Tibial nerve (tissue), 4 donors: ENCODE measurements at regions not wholly inside any gene's neighbourhood (a gene's known extent, or its start where the extent isn't known, plus 50 kb on each side); places are given as distances from the start of the nearest gene placed in this dataset.

Source experiments
- DNase-seq, 2 donors: peaks; one replicate each; pipeline ENCODE4 v3.0.0-alpha.2; 2019; ENCODE audit warnings: low spot score in 2 of 2
- H3K27ac ChIP-seq, 4 donors: fragments of 200-600 bp; sonication (generic) in 3 of 4; one replicate each; pipeline ENCODE4 v1.5.1; 2017 to 2019; ENCODE audit warnings: mild to moderate bottlenecking in 1 of 4
- H3K27me3 ChIP-seq, 2 donors: fragments of 200-600 bp; sonication (generic) in 1 of 2; one replicate each; pipeline versions ENCODE4 v1.5.1 to v1.6.0; 2017 to 2019
- H3K36me3 ChIP-seq, 3 donors: fragments of 200-600 bp; sonication (generic); one replicate each; pipeline ENCODE4 v1.5.1; 2018 to 2019
- H3K4me1 ChIP-seq, 4 donors: fragments of 200-600 bp; sonication (generic) in 3 of 4; one replicate each; pipeline ENCODE4 v1.5.1; 2017 to 2019
- H3K4me3 ChIP-seq, 4 donors: fragments of 200-600 bp; sonication (generic) in 3 of 4; one replicate each; pipeline ENCODE4 v1.5.1; 2017 to 2019; ENCODE audit warnings: mild to moderate bottlenecking in 1 of 4, moderate library complexity in 1 of 4
- H3K9me3 ChIP-seq, 4 donors: fragments of 200-600 bp; sonication (generic) in 3 of 4; one replicate each; pipeline ENCODE4 v1.5.1; 2017 to 2019
- CTCF ChIP-seq, 5 experiments: fragments of 200-600 bp in 3 of 5; fragments of 450-650 bp in 2 of 5; sonication (generic) in 3 of 5; IDR thresholded peaks; one replicate each; pipeline ENCODE4 v1.5.1; 2016 to 2019; ENCODE audit warnings: antibody characterized with exemption in 5 of 5, mild to moderate bottlenecking in 3 of 5, moderate library complexity in 2 of 5
- EP300 ChIP-seq, 2 donors: sonication (generic); formaldehyde crosslinking; IDR thresholded peaks; one replicate each; pipeline ENCODE4 v1.6.1; 2017; ENCODE audit warnings: antibody characterized with exemption in 2 of 2, mild to moderate bottlenecking in 1 of 2
- POLR2A ChIP-seq, 2 donors: fragments of 450-650 bp; IDR thresholded peaks; one replicate each; pipeline ENCODE4 v1.6.1; 2017; ENCODE audit warnings: antibody characterized with exemption in 2 of 2, mild to moderate bottlenecking in 2 of 2, moderate library complexity in 2 of 2
- WGBS, 2 donors: methylation state at CpG; one replicate each; pipeline ENCODE4 v1.1.5; 2018; 5-methylcytosine and 5-hydroxymethylcytosine counted together

DNA sequence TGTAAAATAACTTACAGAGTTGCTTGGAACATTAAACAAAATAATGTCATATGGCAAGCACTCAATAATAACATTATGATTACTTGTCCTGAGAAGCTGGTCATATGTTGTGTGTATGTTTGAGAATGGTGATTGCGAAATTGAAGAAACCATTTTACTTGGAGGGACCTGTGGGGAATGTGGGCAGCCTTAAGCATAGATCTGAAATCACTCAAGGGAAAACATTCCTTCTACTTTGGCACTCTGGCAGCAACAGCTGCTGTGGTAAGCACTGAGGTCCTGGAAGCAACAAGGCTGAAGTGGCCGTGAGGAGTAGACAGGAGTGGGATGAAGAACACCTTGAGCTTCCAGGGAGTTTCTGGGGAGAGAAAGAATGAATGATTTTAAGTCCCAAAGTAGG is 165.4 kb upstream of the ADAMTS5 start:
- no peaks in the 10 kb centered on the region for H3K4me1 ChIP-seq
- TF ChIP-seq EP300 (IDR thresholded peaks at IDR 0.05) (no peak), POLR2A (IDR thresholded peaks at IDR 0.05) (no peak)
- no peaks in the 10 kb centered on the region for H3K36me3 ChIP-seq
- H3K27ac ChIP-seq, result no peak overlapping the region
- no peak overlapping the region for H3K4me3 ChIP-seq
- WGBS, 2 donors, result 61 to 74% methylated on average over 2 of the region's 2 CpGs
- no peak for DNase-seq
- H3K9me3 ChIP-seq, result no peaks in the 10 kb centered on the region
- H3K27me3 ChIP-seq, result no peaks in the 10 kb centered on the region

DNA sequence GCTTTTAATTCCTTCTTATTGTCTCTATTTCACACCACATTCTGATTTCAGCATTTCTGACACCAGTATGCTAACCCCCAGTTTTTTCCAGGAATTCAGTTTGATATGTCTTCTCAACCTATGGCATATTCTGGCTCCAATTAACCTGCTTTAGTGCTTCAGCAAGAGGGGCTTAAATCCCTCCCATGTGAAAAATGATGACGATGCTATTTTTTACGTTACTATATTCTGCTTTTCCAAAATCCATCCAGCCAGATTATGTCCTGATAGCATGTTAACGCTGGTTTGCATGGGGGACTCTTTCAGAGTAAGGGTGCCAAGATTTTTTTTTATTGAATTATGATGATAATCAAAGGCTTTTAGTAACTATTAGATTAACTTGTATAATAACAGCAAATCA is 163.3 kb upstream of the ADAMTS5 start:
- TF ChIP-seq CTCF (IDR thresholded peaks at IDR 0.05), result no peak
- TF ChIP-seq EP300 (IDR thresholded peaks at IDR 0.05), result no peak
- no peak for TF ChIP-seq POLR2A (IDR thresholded peaks at IDR 0.05)
- Histone ChIP-seq H3K4me3 (no peak overlapping the region), H3K9me3 (no peaks in the 10 kb centered on the region), H3K27me3 (no peaks in the 10 kb centered on the region), H3K36me3 (no peaks in the 10 kb centered on the region), H3K4me1 (no peaks in the 10 kb centered on the region), H3K27ac (no peak overlapping the region)
- WGBS, 2 donors, result 79 to 92% methylated on average over 3 of the region's 3 CpGs
- no peak for DNase-seq

DNA sequence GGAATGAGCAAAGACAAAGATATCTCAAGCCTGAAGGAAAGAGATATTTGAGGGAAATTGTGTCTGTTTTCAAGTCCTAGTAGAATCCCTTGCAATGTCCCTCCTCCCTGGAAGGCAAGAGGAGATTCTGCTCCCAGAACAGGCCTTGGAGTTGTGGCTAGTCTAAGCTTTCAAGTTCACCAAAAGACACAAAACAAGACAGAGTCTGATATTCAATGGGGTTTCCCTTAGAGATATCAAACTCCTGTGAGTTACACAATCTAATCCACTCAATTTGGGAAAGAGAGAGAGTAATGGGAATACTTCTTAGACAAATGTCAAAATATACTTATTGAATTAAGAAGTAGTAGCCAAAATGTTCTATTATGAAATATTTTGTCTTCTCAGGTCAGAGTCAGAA is 162.8 kb upstream of the ADAMTS5 start:
- no peaks in the 10 kb centered on the region for H3K27me3 ChIP-seq
- no peaks in the 10 kb centered on the region for H3K4me1 ChIP-seq
- no peak overlapping the region for H3K4me3 ChIP-seq
- no peak for TF ChIP-seq EP300 (IDR thresholded peaks at IDR 0.05)
- TF ChIP-seq CTCF (IDR thresholded peaks at IDR 0.05), result no peak
- no peak for TF ChIP-seq POLR2A (IDR thresholded peaks at IDR 0.05)
- no peaks in the 10 kb centered on the region for H3K36me3 ChIP-seq
- no peak overlapping the region for H3K27ac ChIP-seq
- DNase-seq, result no peak
- H3K9me3 ChIP-seq, result no peaks in the 10 kb centered on the region

DNA sequence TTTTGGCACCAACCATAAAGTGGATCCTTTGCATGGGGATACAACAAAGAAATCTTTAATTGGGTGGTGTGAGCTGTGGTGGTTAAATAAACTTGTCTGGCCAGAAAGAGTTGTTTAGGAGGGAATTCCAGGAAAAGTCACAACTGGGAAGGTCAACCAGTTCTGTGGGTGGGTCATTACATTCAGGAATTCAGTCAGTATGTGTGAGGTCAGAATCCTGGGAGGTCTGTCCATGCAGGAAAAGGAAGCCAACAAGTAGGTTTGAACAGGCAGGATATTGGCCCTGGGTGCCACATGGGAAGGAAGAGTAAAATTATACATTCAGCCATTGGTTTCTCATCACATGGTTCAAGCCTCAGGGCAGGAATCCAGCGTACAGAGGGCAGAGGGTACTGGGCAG is 162.3 kb upstream of the ADAMTS5 start:
- Histone ChIP-seq H3K27ac (no peak overlapping the region), H3K9me3 (no peaks in the 10 kb centered on the region), H3K4me1 (no peaks in the 10 kb centered on the region), H3K27me3 (no peaks in the 10 kb centered on the region), H3K4me3 (no peak overlapping the region), H3K36me3 (no peaks in the 10 kb centered on the region)
- 35 to 36% methylated on average over 1 of the region's 1 CpG for WGBS, 2 donors
- no peak for TF ChIP-seq CTCF (IDR thresholded peaks at IDR 0.05)
- no peak for TF ChIP-seq EP300 (IDR thresholded peaks at IDR 0.05)
- no peak for DNase-seq

- no peak for TF ChIP-seq CTCF (IDR thresholded peaks at IDR 0.05)
- TF ChIP-seq POLR2A (IDR thresholded peaks at IDR 0.05), result no peak
- no peak for TF ChIP-seq EP300 (IDR thresholded peaks at IDR 0.05)
- WGBS, 2 donors, result 74 to 79% methylated on average over 4 of the region's 4 CpGs
- no peak overlapping the region for H3K4me3 ChIP-seq
These were observed 159.3 kb upstream of the ADAMTS5 start for GRCh38 chr21:27126140-27126539.

DNA sequence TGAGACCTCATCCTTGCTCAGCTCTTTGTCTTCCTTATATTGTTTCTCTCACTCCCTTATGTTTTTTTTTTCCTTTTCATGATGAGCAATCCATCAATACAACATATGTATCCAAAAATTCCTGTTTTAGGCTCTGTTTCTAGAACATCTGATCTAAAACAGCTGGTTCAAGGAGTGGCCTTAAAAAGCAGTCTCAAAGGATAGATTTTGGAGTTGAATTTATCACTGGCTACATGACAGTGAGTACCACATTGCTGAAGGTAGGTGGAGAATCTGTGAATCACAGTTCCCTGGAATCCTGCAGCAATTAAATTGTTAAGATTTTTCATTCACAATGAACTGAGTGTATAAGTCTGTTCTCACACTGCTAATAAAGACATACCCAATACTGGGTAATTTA is 155.8 kb upstream of the ADAMTS5 start:
- H3K4me3 ChIP-seq, result no peak overlapping the region
- no peak overlapping the region for H3K27ac ChIP-seq
- H3K9me3 ChIP-seq, result no peaks in the 10 kb centered on the region
- no peaks in the 10 kb centered on the region for H3K4me1 ChIP-seq
- H3K27me3 ChIP-seq, result no peaks in the 10 kb centered on the region
- no peaks in the 10 kb centered on the region for H3K36me3 ChIP-seq
- TF ChIP-seq POLR2A (IDR thresholded peaks at IDR 0.05) (no peak), EP300 (IDR thresholded peaks at IDR 0.05) (no peak), CTCF (IDR thresholded peaks at IDR 0.05) (no peak)
- DNase-seq, result no peak

More at GRCh38 chr21:27126140-27126539, 159.3 kb upstream of the ADAMTS5 start:
- Histone ChIP-seq H3K27me3 (no peaks in the 10 kb centered on the region), H3K4me1 (no peaks in the 10 kb centered on the region), H3K36me3 (no peaks in the 10 kb centered on the region), H3K27ac (no peak overlapping the region), H3K9me3 (no peaks in the 10 kb centered on the region)
- DNase-seq, result no peak
